Suppressor macrophage treated with lipopolysaccharide for 1 hour (primary cell): ENCODE measurements at regions not wholly inside any gene's neighbourhood (a gene's known extent, or its start where the extent isn't known, plus 50 kb on each side); places are given as distances from the start of the nearest gene placed in this dataset.

ENCODE experiments used
- DNase-seq, 3 donors: peaks; one replicate each; pipeline ENCODE4 v3.0.0-alpha.2; 2020 to 2022

GRCh38 chr4:133096972-133097371 is 52.1 kb upstream of the PCDH10 start:
- DNase-seq = no peak
